ENCODE measurements at regions not wholly inside any gene's neighbourhood (a gene's known extent, or its start where the extent isn't known, plus 50 kb on each side); places are given as distances from the start of the nearest gene placed in this dataset.

DNA sequence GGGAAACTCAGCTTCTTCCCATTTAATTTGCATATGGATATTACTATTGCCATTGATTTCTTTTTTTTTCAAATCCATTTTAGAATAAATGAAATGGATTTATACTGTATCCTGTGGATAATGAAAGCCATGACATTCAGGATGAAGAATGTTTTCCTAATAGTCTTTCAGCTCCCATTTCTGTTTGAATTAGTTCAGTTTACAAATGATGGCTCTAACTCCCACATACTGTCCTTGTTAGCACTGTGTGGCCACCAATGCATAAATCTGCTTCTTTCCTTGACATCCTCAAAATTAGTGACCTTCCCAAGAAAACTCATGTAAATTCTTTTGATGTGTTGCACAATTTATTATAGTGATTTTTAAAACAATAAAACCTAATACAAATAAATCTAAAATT is 693.2 kb upstream of the GJE1 start:
- no peak overlapping the region for H3K4me3 Mint-ChIP-seq (ENCODE audit: unreplicated experiment)
- H3K9me3 Mint-ChIP-seq (ENCODE audit: unreplicated experiment) = no peaks in the 10 kb centered on the region
- Histone ChIP-seq H3K4me2 (ENCODE audit: low read length) (no peak overlapping the region), H3K9ac (ENCODE audit: low read length) (no peak overlapping the region), H3K4me1 (ENCODE audit: insufficient read depth, low read length) (no peaks in the 10 kb centered on the region), H3K79me2 (ENCODE audit: insufficient read depth, low read length) (no peaks in the 10 kb centered on the region), H3K4me3 (ENCODE audit: insufficient read depth, low read depth, low read length) (no peak overlapping the region), H2AFZ (ENCODE audit: low read depth, low read length) (no peak overlapping the region), H3K27me3 (ENCODE audit: insufficient read depth, low read length) (no peaks in the 10 kb centered on the region), H3K36me3 (ENCODE audit: insufficient read depth, low read length) (no peaks in the 10 kb centered on the region), H3K27ac (ENCODE audit: low read depth, low read length) (no peak overlapping the region), H3K9me3 (ENCODE audit: insufficient read depth, low read depth, low read length) (no peaks in the 10 kb centered on the region), H4K20me1 (ENCODE audit: insufficient read depth, low read length) (no peaks in the 10 kb centered on the region)
- FAIRE-seq (no peak), DNase-seq (ENCODE audit: low read depth) (no peak)
- H3K27me3 Mint-ChIP-seq (ENCODE audit: low read depth, unreplicated experiment) = no peaks in the 10 kb centered on the region
- H3K27ac Mint-ChIP-seq (ENCODE audit: unreplicated experiment) = no peak overlapping the region
- no peaks in the 10 kb centered on the region for H3K36me3 Mint-ChIP-seq (ENCODE audit: low read depth, unreplicated experiment)
- H3K4me1 Mint-ChIP-seq (ENCODE audit: low read depth, unreplicated experiment) = no peaks in the 10 kb centered on the region
- no peak for TF ChIP-seq EZH2 (IDR thresholded peaks at IDR 0.05; ENCODE audit: insufficient read depth, low read length)
- TF ChIP-seq, protein P1, sequence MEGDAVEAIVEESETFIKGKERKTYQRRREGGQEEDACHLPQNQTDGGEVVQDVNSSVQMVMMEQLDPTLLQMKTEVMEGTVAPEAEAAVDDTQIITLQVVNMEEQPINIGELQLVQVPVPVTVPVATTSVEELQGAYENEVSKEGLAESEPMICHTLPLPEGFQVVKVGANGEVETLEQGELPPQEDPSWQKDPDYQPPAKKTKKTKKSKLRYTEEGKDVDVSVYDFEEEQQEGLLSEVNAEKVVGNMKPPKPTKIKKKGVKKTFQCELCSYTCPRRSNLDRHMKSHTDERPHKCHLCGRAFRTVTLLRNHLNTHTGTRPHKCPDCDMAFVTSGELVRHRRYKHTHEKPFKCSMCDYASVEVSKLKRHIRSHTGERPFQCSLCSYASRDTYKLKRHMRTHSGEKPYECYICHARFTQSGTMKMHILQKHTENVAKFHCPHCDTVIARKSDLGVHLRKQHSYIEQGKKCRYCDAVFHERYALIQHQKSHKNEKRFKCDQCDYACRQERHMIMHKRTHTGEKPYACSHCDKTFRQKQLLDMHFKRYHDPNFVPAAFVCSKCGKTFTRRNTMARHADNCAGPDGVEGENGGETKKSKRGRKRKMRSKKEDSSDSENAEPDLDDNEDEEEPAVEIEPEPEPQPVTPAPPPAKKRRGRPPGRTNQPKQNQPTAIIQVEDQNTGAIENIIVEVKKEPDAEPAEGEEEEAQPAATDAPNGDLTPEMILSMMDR (IDR thresholded peaks at IDR 0.05; ENCODE audit: insufficient read depth, low read depth, low read length) = no peak

DNA sequence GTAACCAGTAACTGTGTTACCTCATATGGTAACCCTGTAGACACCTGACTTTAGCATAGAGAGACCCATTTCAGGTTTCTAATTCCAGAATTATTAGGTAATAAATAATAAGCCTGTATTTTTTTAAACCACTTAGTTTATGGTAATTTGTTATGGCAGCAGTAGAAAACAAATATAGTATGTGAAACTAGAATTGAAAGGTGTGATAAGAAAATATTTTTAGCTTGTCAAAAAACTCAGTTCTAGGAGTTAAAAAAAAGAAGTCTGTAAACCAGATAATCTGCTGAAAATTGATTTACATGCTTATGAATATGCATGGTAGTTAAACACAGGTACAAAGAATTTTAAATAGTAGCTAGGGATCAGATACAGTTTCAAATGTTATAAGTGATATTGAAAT is 695.0 kb upstream of the GJE1 start:
- no peak overlapping the region for H2AFZ ChIP-seq (ENCODE audit: low read depth, low read length)
- no peak overlapping the region for H3K27ac Mint-ChIP-seq (ENCODE audit: unreplicated experiment)
- H3K79me2 ChIP-seq (ENCODE audit: insufficient read depth, low read length) = no peaks in the 10 kb centered on the region
- H3K4me2 ChIP-seq (ENCODE audit: low read length) = no peak overlapping the region
- no peaks in the 10 kb centered on the region for H3K27me3 ChIP-seq (ENCODE audit: insufficient read depth, low read length)
- no peaks in the 10 kb centered on the region for H3K27me3 Mint-ChIP-seq (ENCODE audit: low read depth, unreplicated experiment)
- no peaks in the 10 kb centered on the region for H3K4me1 Mint-ChIP-seq (ENCODE audit: low read depth, unreplicated experiment)
- FAIRE-seq (no peak), DNase-seq (ENCODE audit: low read depth) (no peak)
- H3K27ac ChIP-seq (ENCODE audit: low read depth, low read length) = no peak overlapping the region
- no peaks in the 10 kb centered on the region for H4K20me1 ChIP-seq (ENCODE audit: insufficient read depth, low read length)
- H3K9me3 ChIP-seq (ENCODE audit: insufficient read depth, low read depth, low read length) = no peaks in the 10 kb centered on the region
- TF ChIP-seq, protein P1 (IDR thresholded peaks at IDR 0.05; ENCODE audit: insufficient read depth, low read depth, low read length) = no peak
- TF ChIP-seq EZH2 (IDR thresholded peaks at IDR 0.05; ENCODE audit: insufficient read depth, low read length) = no peak
- no peak overlapping the region for H3K4me3 ChIP-seq (ENCODE audit: insufficient read depth, low read depth, low read length)
- H3K4me3 Mint-ChIP-seq (ENCODE audit: unreplicated experiment) = no peak overlapping the region
- no peaks in the 10 kb centered on the region for H3K9me3 Mint-ChIP-seq (ENCODE audit: unreplicated experiment)
- no peaks in the 10 kb centered on the region for H3K4me1 ChIP-seq (ENCODE audit: insufficient read depth, low read length)
- no peaks in the 10 kb centered on the region for H3K36me3 Mint-ChIP-seq (ENCODE audit: low read depth, unreplicated experiment)
- no peaks in the 10 kb centered on the region for H3K36me3 ChIP-seq (ENCODE audit: insufficient read depth, low read length)
- no peak overlapping the region for H3K9ac ChIP-seq (ENCODE audit: low read length)

DNA sequence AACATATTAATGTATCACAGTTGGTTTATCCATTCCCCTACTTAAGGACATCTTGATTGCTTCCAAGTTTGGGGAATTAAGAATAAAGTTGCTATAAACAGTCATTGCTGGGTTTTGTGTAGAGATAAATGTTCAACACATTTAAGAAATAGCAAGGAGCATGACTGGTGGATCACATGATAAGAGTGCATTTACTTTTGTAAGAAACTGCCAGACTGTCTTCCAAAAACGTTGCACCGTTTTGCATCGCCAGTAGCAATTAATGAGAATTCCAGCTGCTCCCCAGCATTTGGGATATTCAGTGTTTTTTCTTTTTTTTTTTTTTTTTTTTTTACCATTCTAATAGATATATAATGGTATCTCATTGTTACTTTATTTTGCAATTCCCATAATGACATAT is 695.7 kb upstream of the GJE1 start:
- H3K27me3 ChIP-seq (ENCODE audit: insufficient read depth, low read length) = no peaks in the 10 kb centered on the region
- no peak for FAIRE-seq
- H3K79me2 ChIP-seq (ENCODE audit: insufficient read depth, low read length) = no peaks in the 10 kb centered on the region
- H3K27ac ChIP-seq (ENCODE audit: low read depth, low read length) = no peak overlapping the region
- no peaks in the 10 kb centered on the region for H3K36me3 Mint-ChIP-seq (ENCODE audit: low read depth, unreplicated experiment)
- no peaks in the 10 kb centered on the region for H3K36me3 ChIP-seq (ENCODE audit: insufficient read depth, low read length)
- H3K4me3 ChIP-seq (ENCODE audit: insufficient read depth, low read depth, low read length) = no peak overlapping the region
- TF ChIP-seq EZH2 (IDR thresholded peaks at IDR 0.05; ENCODE audit: insufficient read depth, low read length) = no peak
- TF ChIP-seq, protein P1 (IDR thresholded peaks at IDR 0.05; ENCODE audit: insufficient read depth, low read depth, low read length) = no peak
- no peaks in the 10 kb centered on the region for H3K9me3 Mint-ChIP-seq (ENCODE audit: unreplicated experiment)
- no peaks in the 10 kb centered on the region for H3K4me1 ChIP-seq (ENCODE audit: insufficient read depth, low read length)
- DNase-seq (ENCODE audit: low read depth) = no peak
- H3K4me1 Mint-ChIP-seq (ENCODE audit: low read depth, unreplicated experiment) = no peaks in the 10 kb centered on the region
- no peaks in the 10 kb centered on the region for H4K20me1 ChIP-seq (ENCODE audit: insufficient read depth, low read length)
- H3K4me2 ChIP-seq (ENCODE audit: low read length) = no peak overlapping the region
- no peak overlapping the region for H3K27ac Mint-ChIP-seq (ENCODE audit: unreplicated experiment)
- no peaks in the 10 kb centered on the region for H3K9me3 ChIP-seq (ENCODE audit: insufficient read depth, low read depth, low read length)
- H3K27me3 Mint-ChIP-seq (ENCODE audit: low read depth, unreplicated experiment) = no peaks in the 10 kb centered on the region
- H3K9ac ChIP-seq (ENCODE audit: low read length) = no peak overlapping the region
- no peak overlapping the region for H2AFZ ChIP-seq (ENCODE audit: low read depth, low read length)
- no peak overlapping the region for H3K4me3 Mint-ChIP-seq (ENCODE audit: unreplicated experiment)
